ENCODE measurements at regions not wholly inside any gene's neighbourhood (a gene's known extent, or its start where the extent isn't known, plus 50 kb on each side); places are given as distances from the start of the nearest gene placed in this dataset.

GRCh38 chr9:129375845-129376244 is 197.8 kb upstream of the IER5L start:
- no peak for TF ChIP-seq POLR2A (IDR thresholded peaks at IDR 0.05; ENCODE audit: low read length)
- TF ChIP-seq GATA1 (IDR thresholded peaks at IDR 0.05; ENCODE audit: low read depth, low read length): no peak

Data from erythroblast (primary cell).